ENCODE measurements at regions not wholly inside any gene's neighbourhood (a gene's known extent, or its start where the extent isn't known, plus 50 kb on each side); places are given as distances from the start of the nearest gene placed in this dataset.

DNA sequence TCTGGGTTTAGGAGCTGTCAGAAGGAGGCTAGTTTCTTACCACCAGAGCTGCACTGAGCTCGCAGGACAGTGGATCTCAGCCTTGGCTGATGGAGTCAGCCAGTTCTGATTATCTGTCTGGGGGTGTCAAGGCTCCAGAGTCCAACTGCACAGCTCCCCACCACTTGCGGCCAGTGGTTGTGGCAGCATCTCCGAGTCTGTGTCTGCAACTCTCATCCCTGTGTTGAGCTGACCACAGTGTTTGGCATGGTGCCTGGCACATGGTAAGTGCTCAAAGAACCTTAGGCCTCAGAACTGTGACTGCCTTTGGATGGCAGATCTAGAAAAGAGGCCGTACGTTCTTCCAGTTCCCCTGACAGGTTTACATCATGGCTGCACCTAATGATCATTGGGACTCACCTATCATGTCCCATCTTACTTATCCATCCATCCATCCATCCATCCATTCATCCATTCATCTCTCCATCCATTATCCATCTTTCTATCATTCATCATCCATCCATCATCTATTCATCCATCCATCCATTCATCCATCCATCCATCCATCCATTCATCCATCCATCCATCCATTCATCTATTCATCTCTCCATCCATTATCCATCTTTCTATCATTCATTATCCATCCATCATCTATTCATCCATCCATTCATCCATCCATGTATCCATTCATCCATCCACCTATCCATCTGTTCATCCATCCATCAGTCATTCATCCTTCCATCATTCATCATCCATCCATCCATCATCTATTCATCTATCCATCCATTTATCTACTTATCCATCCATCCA, 114.5 kb downstream of the CRYAA start:
- CTCF ChIA-PET (ENCODE audit: partially characterized antibody), result interaction anchor here (0.7 kb wide), 1 partner anchor 15 kb away, joined by 3 read pairs; no protein-coding TSS in a partner anchor
- Histone ChIP-seq H3K4me2 (ENCODE audit: insufficient read depth in 1 of 2, low read depth in 2 of 2, low read length in 2 of 2) (no peak overlapping the region), H3K36me3 (ENCODE audit: control insufficient read depth in 2 of 4, insufficient read depth in 4 of 4, low read length in 3 of 4) (no peaks in the 10 kb centered on the region), H2BK12ac (ENCODE audit: low read depth, low read length) (no peak overlapping the region), H4K91ac (replicated peaks; ENCODE audit: insufficient read length, low read length) (no peak overlapping the region), H2BK20ac (ENCODE audit: low read length) (no peak overlapping the region), H2BK120ac (replicated peaks; ENCODE audit: low read depth, low read length) (no peak overlapping the region), H3K9me3 (ENCODE audit: insufficient read depth in 2 of 2, low read depth in 1 of 2, low read length in 1 of 2) (no peaks in the 10 kb centered on the region), H2AK5ac (ENCODE audit: low read depth, low read length) (no peak overlapping the region), H3K23ac (ENCODE audit: insufficient read length) (no peak overlapping the region), H3K27me3 (replicated peaks in 1 of 4; ENCODE audit: control insufficient read depth in 3 of 4, extremely low read depth in 1 of 4, insufficient read depth in 3 of 4, low read length in 3 of 4) (no peaks in the 10 kb centered on the region; a peak in 1 of 7 replicates), H3K4ac (replicated peaks; ENCODE audit: insufficient read length, low read depth, low read length) (no peak overlapping the region), H3K9ac (replicated peaks in 1 of 4; ENCODE audit: extremely low read depth in 1 of 4, low read depth in 3 of 4, low read length in 3 of 4) (no peak overlapping the region), H2BK15ac (ENCODE audit: low read length) (no peak overlapping the region), H4K8ac (ENCODE audit: extremely low read depth, insufficient read depth, low read length) (no peak overlapping the region), H4K20me1 (replicated peaks in 1 of 2; ENCODE audit: control insufficient read depth in 1 of 2, insufficient read depth in 2 of 2, low read length in 2 of 2) (no peaks in the 10 kb centered on the region), H2AFZ (ENCODE audit: low read length) (no peak overlapping the region), H3K27ac (ENCODE audit: low read depth, low read length) (no peak overlapping the region), H3K79me1 (ENCODE audit: low read depth, low read length) (no peaks in the 10 kb centered on the region), H3K14ac (ENCODE audit: insufficient read length) (no peak overlapping the region), H3K79me2 (ENCODE audit: control insufficient read depth in 1 of 2, insufficient read depth in 2 of 2, low read length in 2 of 2) (no peaks in the 10 kb centered on the region), H3K18ac (ENCODE audit: extremely low read depth, low read length) (no peak overlapping the region), H3K4me1 (replicated peaks in 1 of 4; ENCODE audit: control insufficient read depth in 3 of 4, insufficient read depth in 4 of 4, low read length in 3 of 4) (peaks cover 0 to 12% (median 3%) of the 10 kb centered on the region in 4 experiments; a peak in 4 of 7 replicates), H4K5ac (ENCODE audit: insufficient read length, low read depth, low read length) (no peak overlapping the region), H3K23me2 (ENCODE audit: low read depth, low read length) (peaks cover 10% of the 10 kb centered on the region; the same call in 1 of the 2 replicates), H3K56ac (replicated peaks; ENCODE audit: insufficient read length, low read depth, low read length) (no peak overlapping the region), H2BK5ac (ENCODE audit: low read depth, low read length) (no peak overlapping the region), H3K4me3 (ENCODE audit: extremely low read depth in 1 of 4, insufficient read depth in 2 of 4, low read depth in 3 of 4, low read length in 4 of 4) (no peak overlapping the region)
- FAIRE-seq, result no peak
- 94% methylated on average over 5 of the region's 5 CpGs; no CpG with 5 or more reads in 1 of the 2 experiments for WGBS, 2 experiments (ENCODE audit: extremely low coverage in 1 of 2, insufficient coverage in 1 of 2, insufficient read length in 1 of 2, insufficient replicate concordance in 2 of 2, low coverage in 1 of 2, low lambda C conversion rate in 2 of 2, missing lambda C conversion rate in 1 of 2)
- no peak for TF ChIP-seq EZH2 (IDR thresholded peaks at IDR 0.05; ENCODE audit: low read depth, low read length, severe bottlenecking)
- TF ChIP-seq ASH2L (IDR thresholded peaks at IDR 0.05; ENCODE audit: low read length), result no peak
- no peak for DNase-seq (ENCODE audit: low read depth in 1 of 2, low spot score in 2 of 2)
- POLR2A ChIA-PET (ENCODE audit: partially characterized antibody), result no interaction called here

Measured in H1 (cell line).